ENCODE measurements at regions not wholly inside any gene's neighbourhood (a gene's known extent, or its start where the extent isn't known, plus 50 kb on each side); places are given as distances from the start of the nearest gene placed in this dataset.
"Not testable (repeated sequence)": the region's sequence is repeated elsewhere in the genome, so short reads cannot be mapped to it uniquely, and the experiment has no call there.

GRCh38 chr4:11842620-11843263 lies 414.0 kb upstream of the HS3ST1 start:
- ATAC-seq (no peak), DNase-seq (no peak)

- DNase-seq = no peak
- no peak for ATAC-seq
Observed at GRCh38 chr4:11839889-11840288, 411.2 kb upstream of the HS3ST1 start.

- no peak for ATAC-seq
Observed at GRCh38 chr4:11831739-11832138, 403.0 kb upstream of the HS3ST1 start.

GRCh38 chr4:11824566-11824965 lies 395.9 kb upstream of the HS3ST1 start:
- no peak for DNase-seq
- no peak for ATAC-seq

More at GRCh38 chr4:11831739-11832138, 403.0 kb upstream of the HS3ST1 start:
- no peak for DNase-seq

- ATAC-seq (no peak), DNase-seq (no peak)
Observed at GRCh38 chr4:11821772-11822430, 393.2 kb upstream of the HS3ST1 start.

- DNase-seq = no peak
- ATAC-seq = no peak
Observed at GRCh38 chr4:11817088-11817487, 388.4 kb upstream of the HS3ST1 start.

GRCh38 chr4:11814758-11815157 lies 386.1 kb upstream of the HS3ST1 start:
- ATAC-seq (no peak), DNase-seq (no peak)

- ATAC-seq (no peak), DNase-seq (no peak)
Observed at GRCh38 chr4:11813951-11814446, 385.3 kb upstream of the HS3ST1 start.

GRCh38 chr4:11811521-11811920 lies 382.8 kb upstream of the HS3ST1 start:
- ATAC-seq = not testable (repeated sequence)

GRCh38 chr4:11805842-11806241 lies 377.1 kb upstream of the HS3ST1 start:
- DNase-seq (no peak), ATAC-seq (no peak)

More at GRCh38 chr4:11811521-11811920, 382.8 kb upstream of the HS3ST1 start:
- DNase-seq = not testable (repeated sequence)

GRCh38 chr4:11801466-11802446 lies 373.1 kb upstream of the HS3ST1 start:
- DNase-seq = no peak

GRCh38 chr4:11799196-11799595 lies 370.5 kb upstream of the HS3ST1 start:
- ATAC-seq (no peak), DNase-seq (no peak)

More at GRCh38 chr4:11801466-11802446, 373.1 kb upstream of the HS3ST1 start:
- ATAC-seq = no peak

GRCh38 chr4:11791797-11792196 lies 363.1 kb upstream of the HS3ST1 start:
- DNase-seq (no peak), ATAC-seq (no peak)

- DNase-seq (no peak), ATAC-seq (no peak)
Observed at GRCh38 chr4:11790230-11790629, 361.5 kb upstream of the HS3ST1 start.

- ATAC-seq = no peak
- no peak for DNase-seq
Observed at GRCh38 chr4:11783588-11783987, 354.9 kb upstream of the HS3ST1 start.

- no peak for DNase-seq
- no peak for ATAC-seq
Observed at GRCh38 chr4:11782859-11783258, 354.2 kb upstream of the HS3ST1 start.

- no peak for DNase-seq
- ATAC-seq = no peak
Observed at GRCh38 chr4:11777447-11777846, 348.8 kb upstream of the HS3ST1 start.

GRCh38 chr4:11774346-11774745 lies 345.7 kb upstream of the HS3ST1 start:
- DNase-seq = no peak
- no peak for ATAC-seq

- ATAC-seq (no peak), DNase-seq (no peak)
Observed at GRCh38 chr4:11773798-11774197, 345.1 kb upstream of the HS3ST1 start.

- ATAC-seq (no peak), DNase-seq (no peak)
Observed at GRCh38 chr4:11769434-11769833, 340.7 kb upstream of the HS3ST1 start.

- ATAC-seq (no peak), DNase-seq (no peak)
Observed at GRCh38 chr4:11768251-11768972, 339.7 kb upstream of the HS3ST1 start.

All from stimulated activated naive CD8-positive, alpha-beta T cell treated with anti-CD3 and anti-CD28 coated beads, Interleukin-15, Interleukin-2, amounts not matched to agents 100 U/mL and 50 U/mL, for 24 hours (primary cell).